DMS 273 (cell line): ENCODE measurements at regions not wholly inside any gene's neighbourhood (a gene's known extent, or its start where the extent isn't known, plus 50 kb on each side); places are given as distances from the start of the nearest gene placed in this dataset.
"Not testable (repeated sequence)": the region's sequence is repeated elsewhere in the genome, so short reads cannot be mapped to it uniquely, and the experiment has no call there.

ENCODE experiments used
- DNase-seq: peaks from one replicate; lab custom pipeline; 2025; ENCODE audit not compliant: unreplicated experiment; lab: John Stamatoyannopoulos, UW

DNA sequence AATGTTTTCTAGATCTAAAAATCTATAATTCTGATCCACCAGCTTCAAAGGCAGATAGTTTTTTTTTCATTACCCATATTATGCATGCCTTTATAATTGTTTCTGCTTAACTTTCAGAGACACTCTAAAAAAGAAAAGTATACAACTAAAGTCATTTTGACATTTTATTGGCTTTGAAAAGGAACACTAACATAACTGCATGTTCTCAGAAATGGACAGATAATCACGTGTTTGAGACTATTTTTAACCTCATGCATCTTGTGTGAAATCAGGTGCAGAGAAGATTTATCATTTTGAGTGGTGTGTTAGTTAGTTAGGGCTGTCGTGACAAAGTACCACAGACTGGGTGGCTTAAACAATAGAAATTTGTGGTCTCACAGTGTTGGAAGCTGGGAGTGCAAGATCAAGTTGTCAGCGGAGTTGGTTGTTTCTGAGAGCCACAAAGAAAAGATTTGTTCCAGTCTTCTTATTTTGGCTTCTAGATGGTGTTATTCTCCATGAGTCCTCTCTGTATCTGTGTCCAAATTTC is 841.4 kb upstream of the LRATD1 start:
- no peak for DNase-seq

- DNase-seq, result no peak
Observed at GRCh38 chr2:13806539-13806938, 826.0 kb upstream of the LRATD1 start.

- no peak for DNase-seq
Observed at GRCh38 chr2:13813236-13813635, 819.3 kb upstream of the LRATD1 start.

- no peak for DNase-seq
Observed at GRCh38 chr2:13818002-13818401, 814.5 kb upstream of the LRATD1 start.

DNA sequence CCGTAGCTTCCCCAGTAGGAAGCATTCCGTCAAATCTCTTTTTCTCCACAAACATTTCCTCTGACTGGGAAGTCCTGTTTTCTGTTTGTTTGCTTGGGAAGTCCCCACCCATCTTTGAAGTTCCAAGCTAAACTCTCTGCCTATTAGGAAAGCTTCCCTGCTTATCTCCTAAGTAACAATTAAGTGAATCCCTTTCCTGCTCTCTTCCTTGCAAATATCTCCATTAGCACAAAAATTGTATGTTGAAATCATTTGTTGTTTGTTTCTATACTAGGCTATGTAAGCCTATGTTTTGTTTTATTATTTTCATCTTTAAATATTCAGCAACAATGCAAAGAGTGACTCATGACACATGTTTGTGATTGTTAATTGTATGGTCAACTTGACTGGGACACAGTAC is 812.6 kb upstream of the LRATD1 start:
- DNase-seq, result no peak

DNA sequence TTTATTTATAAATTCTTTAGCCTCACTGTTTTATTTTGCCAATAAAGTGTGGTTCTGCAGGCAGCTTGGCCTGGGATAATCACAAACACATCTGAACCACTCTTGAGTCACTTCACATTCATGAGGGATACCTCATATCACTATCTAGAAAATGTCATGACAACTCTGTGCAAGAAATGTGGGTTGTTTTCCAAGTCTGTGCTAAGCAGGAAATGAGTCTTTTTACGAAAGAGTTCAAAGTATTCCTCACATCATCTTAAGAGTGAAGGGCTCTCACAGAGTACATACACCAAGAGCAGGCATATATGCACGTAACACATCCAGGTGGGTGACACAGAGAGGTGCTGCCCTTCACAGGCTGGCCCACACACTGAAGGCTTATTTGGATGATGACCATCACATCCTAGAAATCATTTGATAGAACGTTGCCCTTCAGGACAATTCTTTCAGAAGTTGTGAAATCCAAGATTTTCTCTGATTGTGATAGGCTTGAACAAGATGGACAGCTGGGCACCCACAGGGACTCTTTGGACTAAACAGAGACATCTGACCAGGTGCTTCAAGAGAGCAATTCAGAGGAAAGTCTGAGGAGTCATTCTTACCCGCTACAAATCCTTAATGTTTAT is 811.1 kb upstream of the LRATD1 start:
- DNase-seq, result no peak

- DNase-seq, result no peak
Observed at GRCh38 chr2:13822365-13822764, 810.2 kb upstream of the LRATD1 start.

GRCh38 chr2:13826314-13826853 is 806.1 kb upstream of the LRATD1 start:
- no peak for DNase-seq

DNA sequence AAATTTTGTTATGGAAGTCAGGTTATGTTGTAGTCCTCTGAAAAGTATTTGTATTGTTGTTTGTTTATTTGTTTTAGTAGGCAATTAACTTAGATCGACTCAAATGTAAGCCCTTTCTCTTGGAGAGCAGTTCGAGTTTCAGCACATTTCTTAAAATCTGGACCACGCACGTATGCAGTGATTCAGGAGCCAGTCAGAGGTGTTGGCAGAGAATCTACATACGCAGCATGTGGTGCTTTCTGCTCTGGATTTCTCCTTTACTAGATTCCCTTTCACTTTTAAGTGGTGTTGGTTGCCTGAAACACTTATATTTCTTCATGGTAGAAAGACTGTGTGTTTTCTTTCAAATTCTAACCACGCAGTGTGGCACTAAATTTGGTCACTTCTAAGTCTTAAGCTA is 773.9 kb upstream of the LRATD1 start:
- no peak for DNase-seq

- not testable (repeated sequence) for DNase-seq
Observed at GRCh38 chr2:13868275-13868674, 764.2 kb upstream of the LRATD1 start.

- no peak for DNase-seq
Observed at GRCh38 chr2:13876491-13877037, 756.0 kb upstream of the LRATD1 start.

GRCh38 chr2:13877571-13877970 is 754.9 kb upstream of the LRATD1 start:
- no peak for DNase-seq

DNA sequence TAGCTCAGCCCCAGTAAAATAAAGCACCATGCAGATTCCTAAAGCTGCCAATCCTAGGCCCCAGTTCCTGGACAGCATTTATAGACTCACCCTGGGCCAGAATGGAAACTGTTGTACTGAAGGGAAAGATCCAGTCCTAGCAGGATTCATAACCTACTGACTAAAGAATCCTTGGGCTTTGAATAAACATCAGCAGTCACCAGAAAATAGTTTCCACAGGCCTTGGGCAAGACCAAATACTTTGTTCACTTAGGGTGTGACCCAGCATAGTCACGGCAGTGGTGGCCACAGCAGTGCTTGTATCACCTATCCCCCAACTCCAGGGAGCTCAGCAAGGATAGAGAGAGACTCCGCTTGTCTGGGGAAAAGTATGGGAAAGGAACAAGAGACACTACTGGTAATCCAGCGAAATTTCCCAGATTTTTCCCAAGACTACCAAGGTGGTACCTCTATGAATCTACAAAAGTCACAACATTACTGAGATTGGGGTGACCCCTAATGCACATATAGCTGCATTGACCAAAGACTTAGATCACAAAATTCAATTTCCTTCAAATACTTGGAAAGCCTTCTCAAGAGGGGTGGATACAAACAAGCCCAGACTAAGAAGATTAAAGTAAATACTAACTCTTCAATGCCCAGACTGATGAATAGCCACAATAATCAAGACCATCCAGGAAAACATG is 748.1 kb upstream of the LRATD1 start:
- DNase-seq, result no peak

- no peak for DNase-seq
Observed at GRCh38 chr2:13901526-13901925, 731.0 kb upstream of the LRATD1 start.

DNA sequence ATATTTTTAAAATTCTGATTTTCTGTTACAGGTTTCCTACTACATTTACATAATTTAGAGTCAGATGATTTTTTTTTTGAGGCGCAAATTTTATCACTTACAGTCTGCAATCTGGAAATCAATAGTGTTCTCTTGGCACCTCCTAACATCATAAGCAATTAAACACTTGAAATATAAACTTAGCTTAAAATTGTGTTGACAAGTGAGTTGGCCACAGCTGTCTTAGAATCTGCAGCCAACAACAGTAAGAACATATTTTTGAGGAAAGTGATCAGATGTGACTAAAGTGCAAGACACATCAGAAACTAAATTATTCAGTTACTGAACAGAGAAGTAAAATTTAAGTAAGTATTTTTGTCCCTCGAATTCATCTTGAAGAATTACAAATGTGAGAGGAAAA is 726.7 kb upstream of the LRATD1 start:
- no peak for DNase-seq

- DNase-seq, result no peak
Observed at GRCh38 chr2:13916066-13916465, 716.5 kb upstream of the LRATD1 start.

- no peak for DNase-seq
Observed at GRCh38 chr2:13917958-13918357, 714.6 kb upstream of the LRATD1 start.

GRCh38 chr2:13919981-13920382 is 712.5 kb upstream of the LRATD1 start:
- no peak for DNase-seq

- DNase-seq, result no peak
Observed at GRCh38 chr2:13921245-13921644, 711.3 kb upstream of the LRATD1 start.

DNA sequence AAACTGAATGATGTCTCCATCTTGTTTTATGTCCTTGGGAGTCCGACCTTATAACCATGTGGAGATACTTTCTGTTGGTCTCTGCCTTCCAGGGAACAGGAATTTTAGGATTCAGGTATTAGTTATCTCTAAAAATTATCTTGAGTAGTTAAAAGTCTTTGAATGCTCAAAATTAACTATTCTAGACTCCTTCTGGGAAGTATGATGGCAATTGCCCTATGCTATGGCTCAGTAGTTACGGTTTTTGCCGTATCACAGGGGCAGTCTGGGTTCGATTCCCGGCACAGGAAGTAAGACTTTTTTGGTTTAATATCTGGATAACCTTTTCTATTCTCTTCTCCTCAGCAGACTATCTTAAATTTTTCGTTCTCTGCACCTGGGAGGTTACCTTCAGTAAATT is 708.7 kb upstream of the LRATD1 start:
- DNase-seq, result no peak

DNA sequence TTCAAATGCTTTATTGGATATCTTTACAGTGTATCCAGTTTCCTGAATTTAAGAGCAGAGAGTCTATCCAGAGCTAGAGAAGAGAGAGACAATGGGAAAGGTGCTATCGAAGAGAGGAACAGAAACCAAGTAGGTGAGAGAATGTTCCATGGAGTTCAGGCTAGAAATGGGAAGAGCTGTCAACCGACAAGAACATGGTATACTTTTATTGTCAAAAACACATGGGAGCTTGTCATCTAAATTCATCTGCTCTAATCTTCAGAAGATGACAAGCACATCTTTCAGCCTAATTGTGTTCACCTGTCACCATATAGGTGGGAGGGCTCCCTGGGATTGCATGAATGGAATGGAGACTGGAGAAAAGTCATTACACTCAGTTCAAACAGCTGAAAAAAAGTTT is 690.4 kb upstream of the LRATD1 start:
- DNase-seq, result no peak

- DNase-seq, result no peak
Observed at GRCh38 chr2:13950761-13951160, 681.8 kb upstream of the LRATD1 start.
